A673 (cell line): ENCODE measurements at regions not wholly inside any gene's neighbourhood (a gene's known extent, or its start where the extent isn't known, plus 50 kb on each side); places are given as distances from the start of the nearest gene placed in this dataset.

Experiments
- EZH2 ChIP-seq: fragments of 200-600 bp; sonication (generic); IDR thresholded peaks from 2 replicates; pipeline ENCODE4 v1.6.1; 2017; ENCODE audit warnings: borderline replicate concordance, low read depth, mild to moderate bottlenecking, mixed read lengths, antibody characterized with exemption, low read length; ENCODE audit not compliant: poor library complexity, severe bottlenecking
- TF ChIP-seq, protein P1 (sequence below): fragments of 300-800, 200-600 bp; sonication (generic); conservative IDR thresholded peaks from 2 replicates; pipeline ENCODE4 v1.5.1; 2017; ENCODE audit warnings: low read depth, mild to moderate bottlenecking, antibody characterized with exemption, low read length, moderate library complexity, mixed read lengths

GRCh38 chr4:128675083-128675482, 134.4 kb upstream of the JADE1 start:
- TF ChIP-seq, protein P1, sequence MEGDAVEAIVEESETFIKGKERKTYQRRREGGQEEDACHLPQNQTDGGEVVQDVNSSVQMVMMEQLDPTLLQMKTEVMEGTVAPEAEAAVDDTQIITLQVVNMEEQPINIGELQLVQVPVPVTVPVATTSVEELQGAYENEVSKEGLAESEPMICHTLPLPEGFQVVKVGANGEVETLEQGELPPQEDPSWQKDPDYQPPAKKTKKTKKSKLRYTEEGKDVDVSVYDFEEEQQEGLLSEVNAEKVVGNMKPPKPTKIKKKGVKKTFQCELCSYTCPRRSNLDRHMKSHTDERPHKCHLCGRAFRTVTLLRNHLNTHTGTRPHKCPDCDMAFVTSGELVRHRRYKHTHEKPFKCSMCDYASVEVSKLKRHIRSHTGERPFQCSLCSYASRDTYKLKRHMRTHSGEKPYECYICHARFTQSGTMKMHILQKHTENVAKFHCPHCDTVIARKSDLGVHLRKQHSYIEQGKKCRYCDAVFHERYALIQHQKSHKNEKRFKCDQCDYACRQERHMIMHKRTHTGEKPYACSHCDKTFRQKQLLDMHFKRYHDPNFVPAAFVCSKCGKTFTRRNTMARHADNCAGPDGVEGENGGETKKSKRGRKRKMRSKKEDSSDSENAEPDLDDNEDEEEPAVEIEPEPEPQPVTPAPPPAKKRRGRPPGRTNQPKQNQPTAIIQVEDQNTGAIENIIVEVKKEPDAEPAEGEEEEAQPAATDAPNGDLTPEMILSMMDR, result no peak
- TF ChIP-seq EZH2, result no peak
